ENCODE measurements at regions not wholly inside any gene's neighbourhood (a gene's known extent, or its start where the extent isn't known, plus 50 kb on each side); places are given as distances from the start of the nearest gene placed in this dataset.
"Not testable (repeated sequence)": the region's sequence is repeated elsewhere in the genome, so short reads cannot be mapped to it uniquely, and the experiment has no call there.

GRCh38 chr1:47537966-47538365 lies 100.1 kb downstream of the FOXD2 start:
- Histone ChIP-seq H3K4me2 (replicated peaks; ENCODE audit: low read depth, low read length, poor library complexity, severe bottlenecking) (no peak overlapping the region), H3K27ac (ENCODE audit: low read length in 2 of 2) (no peak overlapping the region), H3K4me3 (ENCODE audit: control extremely low read depth in 1 of 5, extremely low read depth in 1 of 5, insufficient read depth in 1 of 5, low read depth in 2 of 5, low read length in 4 of 5) (no peak overlapping the region), H2AFZ (ENCODE audit: insufficient read depth, low read depth, low read length, poor library complexity, severe bottlenecking) (no peak overlapping the region), H3K4me1 (ENCODE audit: control insufficient read depth in 2 of 2, insufficient read depth in 2 of 2, low read length in 2 of 2) (peaks cover 8% of the 10 kb centered on the region in 2 donors), H3K27me3 (replicated peaks in 1 of 4; ENCODE audit: control extremely low read depth in 1 of 4, control insufficient read depth in 3 of 4, insufficient read depth in 4 of 4, low read length in 3 of 4) (peaks cover 0 to 27% (median 11%) of the 10 kb centered on the region in 4 experiments), H3K36me3 (replicated peaks in 1 of 2; ENCODE audit: control extremely low read depth in 1 of 2, control insufficient read depth in 1 of 2, extremely low read depth in 1 of 2, insufficient read depth in 2 of 2, low read length in 1 of 2) (no peaks in the 10 kb centered on the region), H3K9ac (ENCODE audit: low read length) (no peak overlapping the region), H3K9me3 (ENCODE audit: control extremely low read depth in 1 of 3, control insufficient read depth in 2 of 3, insufficient read depth in 1 of 3, low read length in 2 of 3) (peaks cover 0 to 4% (median 0%) of the 10 kb centered on the region in 3 donors), H3K79me2 (ENCODE audit: control insufficient read depth, insufficient read depth, low read length) (no peaks in the 10 kb centered on the region), H4K20me1 (ENCODE audit: control insufficient read depth, insufficient read depth, low read length, poor library complexity, severe bottlenecking) (no peaks in the 10 kb centered on the region)
- intact Hi-C loops (cut with micrococcal nuclease) = no loop called here
- Mint-ChIP-seq H3K9me3 (ENCODE audit: insufficient read depth) (peaks cover 3% of the 10 kb centered on the region), H3K4me1 (peaks cover 13% of the 10 kb centered on the region), H3K27ac (no peak overlapping the region), H3K4me3 (no peak overlapping the region), H3K27me3 (peaks cover 45% of the 10 kb centered on the region)
- DNase-seq (no peak), ATAC-seq (ENCODE audit: low read depth) (no peak)
- 73% methylated on average over 3 of the region's 3 CpGs for WGBS (ENCODE audit: insufficient coverage)
- no peak for TF ChIP-seq EZH2 (IDR thresholded peaks at IDR 0.05; ENCODE audit: borderline replicate concordance, insufficient read depth, low read depth, low read length, poor library complexity, severe bottlenecking)
- no peak for TF ChIP-seq CTCF (IDR thresholded peaks at IDR 0.05)
- POLR2A ChIA-PET = no interaction called here
- CTCF ChIA-PET = no interaction called here

- Mint-ChIP-seq H3K4me1 (peaks cover 11% of the 10 kb centered on the region), H3K27me3 (peaks cover 41% of the 10 kb centered on the region)
- DNase-seq; H3K27ac ChIP-seq (ENCODE audit: low read length in 2 of 2); H3K4me3 Mint-ChIP-seq; H3K9me3 Mint-ChIP-seq (ENCODE audit: insufficient read depth); POLR2A ChIA-PET; H3K36me3 ChIP-seq (replicated peaks in 1 of 2; ENCODE audit: control extremely low read depth in 1 of 2, control insufficient read depth in 1 of 2, extremely low read depth in 1 of 2, insufficient read depth in 2 of 2, low read length in 1 of 2); H3K27ac Mint-ChIP-seq; intact Hi-C loops (cut with micrococcal nuclease); H3K4me1 ChIP-seq (ENCODE audit: control insufficient read depth in 2 of 2, insufficient read depth in 2 of 2, low read length in 2 of 2); H2AFZ ChIP-seq (ENCODE audit: insufficient read depth, low read depth, low read length, poor library complexity, severe bottlenecking); H3K9me3 ChIP-seq (ENCODE audit: control extremely low read depth in 1 of 3, control insufficient read depth in 2 of 3, insufficient read depth in 1 of 3, low read length in 2 of 3); H3K9ac ChIP-seq (ENCODE audit: low read length); H3K79me2 ChIP-seq (ENCODE audit: control insufficient read depth, insufficient read depth, low read length); H3K4me3 ChIP-seq (ENCODE audit: control extremely low read depth in 1 of 5, extremely low read depth in 1 of 5, insufficient read depth in 1 of 5, low read depth in 2 of 5, low read length in 4 of 5); ATAC-seq (ENCODE audit: low read depth); H3K4me2 ChIP-seq (replicated peaks; ENCODE audit: low read depth, low read length, poor library complexity, severe bottlenecking); H4K20me1 ChIP-seq (ENCODE audit: control insufficient read depth, insufficient read depth, low read length, poor library complexity, severe bottlenecking): not testable (repeated sequence)
- CTCF ChIA-PET = interaction anchor here (0.7 kb wide), 1 partner anchor 9 kb away, joined by 3 read pairs; no protein-coding TSS in a partner anchor
- H3K27me3 ChIP-seq (replicated peaks in 1 of 4; ENCODE audit: control extremely low read depth in 1 of 4, control insufficient read depth in 3 of 4, insufficient read depth in 4 of 4, low read length in 3 of 4) = peaks cover 0 to 23% (median 11%) of the 10 kb centered on the region in 4 experiments
- WGBS (ENCODE audit: insufficient coverage) = no CpG with 5 or more reads among the region's 2 CpGs
Observed at GRCh38 chr1:47538530-47538929, 100.7 kb downstream of the FOXD2 start.

- H3K4me2 ChIP-seq (replicated peaks; ENCODE audit: low read depth, low read length, poor library complexity, severe bottlenecking); H3K36me3 ChIP-seq (replicated peaks in 1 of 2; ENCODE audit: control extremely low read depth in 1 of 2, control insufficient read depth in 1 of 2, extremely low read depth in 1 of 2, insufficient read depth in 2 of 2, low read length in 1 of 2); H4K20me1 ChIP-seq (ENCODE audit: control insufficient read depth, insufficient read depth, low read length, poor library complexity, severe bottlenecking); H3K79me2 ChIP-seq (ENCODE audit: control insufficient read depth, insufficient read depth, low read length); H3K9me3 ChIP-seq (ENCODE audit: control extremely low read depth in 1 of 3, control insufficient read depth in 2 of 3, insufficient read depth in 1 of 3, low read length in 2 of 3); intact Hi-C loops (cut with micrococcal nuclease); H3K4me1 Mint-ChIP-seq; H3K4me3 ChIP-seq (ENCODE audit: control extremely low read depth in 1 of 5, extremely low read depth in 1 of 5, insufficient read depth in 1 of 5, low read depth in 2 of 5, low read length in 4 of 5); H3K9me3 Mint-ChIP-seq (ENCODE audit: insufficient read depth); H3K27ac ChIP-seq (ENCODE audit: low read length in 2 of 2); DNase-seq; H2AFZ ChIP-seq (ENCODE audit: insufficient read depth, low read depth, low read length, poor library complexity, severe bottlenecking); H3K27ac Mint-ChIP-seq; H3K4me3 Mint-ChIP-seq; H3K4me1 ChIP-seq (ENCODE audit: control insufficient read depth in 2 of 2, insufficient read depth in 2 of 2, low read length in 2 of 2); CTCF ChIA-PET; ATAC-seq (ENCODE audit: low read depth); H3K9ac ChIP-seq (ENCODE audit: low read length); POLR2A ChIA-PET; H3K27me3 ChIP-seq (replicated peaks in 1 of 4; ENCODE audit: control extremely low read depth in 1 of 4, control insufficient read depth in 3 of 4, insufficient read depth in 4 of 4, low read length in 3 of 4): not testable (repeated sequence)
- WGBS (ENCODE audit: insufficient coverage) = 100% methylated on average over 3 of the region's 4 CpGs
- peaks cover 26% of the 10 kb centered on the region for H3K27me3 Mint-ChIP-seq
Observed at GRCh38 chr1:47541705-47542104, 103.9 kb downstream of the FOXD2 start.

All from B cell (primary cell).